ENCODE measurements at regions not wholly inside any gene's neighbourhood (a gene's known extent, or its start where the extent isn't known, plus 50 kb on each side); places are given as distances from the start of the nearest gene placed in this dataset.
"Not testable (repeated sequence)": the region's sequence is repeated elsewhere in the genome, so short reads cannot be mapped to it uniquely, and the experiment has no call there.

DNA sequence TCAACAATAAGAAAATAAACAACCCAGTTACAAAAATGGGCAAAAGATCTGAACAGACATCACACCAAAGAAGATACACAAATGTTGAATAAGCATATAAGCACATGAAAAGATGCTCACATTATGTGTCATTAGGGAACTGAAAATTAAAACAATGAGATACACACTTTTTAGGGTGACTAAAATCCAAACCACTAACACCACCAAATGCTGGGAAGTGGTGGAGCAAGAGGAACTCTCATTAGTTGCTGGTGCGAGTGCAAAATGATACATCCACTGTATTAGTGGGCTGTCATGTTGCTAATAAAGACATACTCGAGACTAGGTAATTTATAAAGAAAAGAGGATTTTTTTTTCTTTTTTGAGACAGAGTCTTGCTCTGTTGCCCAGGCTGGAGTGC is 329.1 kb downstream of the TMEM38B start:
- H3K9me3 Mint-ChIP-seq, result no peaks in the 10 kb centered on the region
- no peak overlapping the region for H3K4me3 Mint-ChIP-seq
- peak; percentile 21 for ATAC-seq
- no peaks in the 10 kb centered on the region for H3K36me3 Mint-ChIP-seq
- H3K4me1 Mint-ChIP-seq, result no peaks in the 10 kb centered on the region
- no peak overlapping the region for H3K27ac Mint-ChIP-seq
- no peaks in the 10 kb centered on the region for H3K27me3 Mint-ChIP-seq

DNA sequence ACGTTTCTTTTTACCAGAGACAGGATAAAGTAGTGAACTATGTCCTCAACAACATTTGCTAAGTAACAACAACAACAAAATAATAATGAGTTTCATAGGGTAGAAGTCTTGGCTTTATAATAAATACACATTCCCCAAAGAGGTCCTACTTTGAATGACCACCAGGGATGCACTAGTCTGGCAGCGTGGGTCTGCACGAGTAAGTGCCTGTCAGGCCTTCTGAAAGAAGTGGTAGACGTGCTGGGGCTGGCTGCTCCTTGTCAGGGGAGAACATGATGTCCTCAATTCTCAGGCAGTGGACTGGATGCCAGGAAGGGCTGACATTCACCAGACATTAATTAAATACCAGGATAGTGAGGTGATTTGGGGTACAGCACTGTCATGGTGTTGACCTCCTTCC is 331.1 kb downstream of the TMEM38B start:
- peaks cover 3% of the 10 kb centered on the region for H3K9me3 Mint-ChIP-seq
- no peak for ATAC-seq
- no peaks in the 10 kb centered on the region for H3K36me3 Mint-ChIP-seq
- H3K4me1 Mint-ChIP-seq, result no peaks in the 10 kb centered on the region
- no peak overlapping the region for H3K4me3 Mint-ChIP-seq
- H3K27ac Mint-ChIP-seq, result no peak overlapping the region
- no peaks in the 10 kb centered on the region for H3K27me3 Mint-ChIP-seq

DNA sequence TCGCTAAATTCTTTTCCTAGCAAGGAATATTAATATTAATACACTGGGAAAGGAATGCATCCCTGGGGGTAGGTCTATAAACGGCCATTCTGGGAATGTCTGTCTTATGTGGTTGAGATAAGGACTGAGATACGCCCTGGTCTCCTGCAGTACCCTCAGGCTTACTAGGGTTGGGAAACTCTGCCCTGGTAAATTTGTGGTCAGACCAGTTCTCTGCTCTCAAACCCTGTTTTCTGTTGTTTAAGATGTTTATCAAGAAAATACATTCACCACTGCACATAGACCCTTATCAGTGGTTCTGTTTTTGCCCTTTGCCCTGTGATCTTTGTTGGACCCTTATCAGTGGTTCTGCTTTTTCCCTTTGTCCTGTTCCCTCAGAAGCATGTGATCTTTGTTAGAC is 335.8 kb downstream of the TMEM38B start:
- H3K27me3 Mint-ChIP-seq, H3K27ac Mint-ChIP-seq, H3K9me3 Mint-ChIP-seq, H3K36me3 Mint-ChIP-seq, ATAC-seq, H3K4me1 Mint-ChIP-seq, H3K4me3 Mint-ChIP-seq: not testable (repeated sequence)

DNA sequence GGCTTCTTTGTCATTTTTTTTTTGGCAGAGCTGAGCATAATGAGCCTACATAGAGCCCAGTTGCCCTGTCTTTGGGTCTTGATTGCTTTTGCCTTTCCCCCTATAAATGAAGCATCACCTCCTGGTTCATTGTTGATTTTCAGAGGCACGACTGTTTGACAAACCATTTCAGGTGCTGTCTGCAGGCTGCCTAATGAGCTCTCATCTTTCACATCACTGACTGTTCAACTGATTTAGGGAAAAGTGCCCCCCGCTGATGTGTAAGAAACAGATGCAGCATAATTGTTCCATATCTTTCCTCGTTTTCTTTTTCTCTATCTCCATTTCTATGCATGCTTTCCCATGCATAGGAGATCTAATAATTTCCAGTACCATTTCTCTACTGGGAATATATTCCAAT is 338.6 kb downstream of the TMEM38B start:
- ATAC-seq, result no peak
- Mint-ChIP-seq H3K4me3 (no peak overlapping the region), H3K9me3 (peaks cover 3% of the 10 kb centered on the region), H3K36me3 (no peaks in the 10 kb centered on the region), H3K27me3 (no peaks in the 10 kb centered on the region), H3K27ac (no peak overlapping the region), H3K4me1 (no peaks in the 10 kb centered on the region)

DNA sequence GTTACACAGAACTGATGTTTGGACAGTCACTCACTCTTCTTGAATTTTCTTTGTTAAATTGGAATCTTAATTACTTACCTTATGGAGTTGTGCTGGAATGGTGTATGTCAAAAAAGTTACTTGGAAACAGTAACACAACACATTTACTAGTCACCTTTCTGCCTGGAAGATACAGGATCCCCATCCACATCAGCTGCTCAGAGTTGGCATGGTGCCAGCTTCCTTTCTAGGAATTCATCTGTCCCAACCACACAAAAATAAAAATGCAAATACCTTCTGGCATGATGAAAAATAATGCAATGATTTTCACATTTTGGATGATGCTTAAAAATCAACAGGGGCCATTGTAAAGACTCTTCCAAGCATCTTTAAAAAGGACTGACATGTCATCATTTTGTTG is 341.5 kb downstream of the TMEM38B start:
- no peak for ATAC-seq
- Mint-ChIP-seq H3K4me1 (no peaks in the 10 kb centered on the region), H3K36me3 (no peaks in the 10 kb centered on the region), H3K4me3 (no peak overlapping the region), H3K27ac (no peak overlapping the region), H3K27me3 (no peaks in the 10 kb centered on the region), H3K9me3 (peaks cover 3% of the 10 kb centered on the region)

DNA sequence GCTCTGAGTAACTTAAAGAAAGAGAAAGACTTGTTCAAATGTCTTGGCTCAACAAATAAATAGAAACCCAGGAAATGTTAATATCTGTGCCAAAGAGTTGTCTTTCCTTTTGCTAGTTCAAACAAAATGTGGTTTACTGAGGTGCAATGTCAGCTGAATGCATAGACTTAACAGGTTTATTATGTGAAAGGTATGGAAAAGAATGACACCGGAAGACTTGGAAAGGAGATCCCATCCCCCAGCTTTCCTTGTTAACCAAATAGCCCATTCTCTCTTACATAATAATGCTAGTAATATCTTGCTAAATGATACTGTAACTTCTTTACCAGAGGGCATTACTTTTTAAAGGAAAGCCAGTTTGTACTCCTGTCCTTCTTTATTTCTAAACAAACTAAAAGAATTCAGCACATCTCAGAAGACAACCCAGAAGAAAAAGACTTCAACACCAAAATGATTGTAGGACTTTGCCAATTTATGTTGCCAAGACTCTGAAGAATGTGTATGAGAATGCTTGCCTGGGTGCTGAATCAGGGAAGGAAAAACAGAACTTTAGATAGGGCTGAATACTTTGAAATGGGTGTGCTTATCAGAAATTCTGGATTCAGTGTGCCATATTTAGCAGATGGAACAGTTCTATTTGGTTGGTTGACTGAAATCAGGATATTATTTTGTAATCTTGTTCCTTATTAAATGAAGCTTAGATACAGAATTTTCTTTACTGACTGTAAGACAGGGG is 344.1 kb downstream of the TMEM38B start:
- Mint-ChIP-seq H3K9me3 (peaks cover 3% of the 10 kb centered on the region), H3K27ac (no peak overlapping the region), H3K4me1 (no peaks in the 10 kb centered on the region), H3K36me3 (no peaks in the 10 kb centered on the region), H3K27me3 (no peaks in the 10 kb centered on the region), H3K4me3 (no peak overlapping the region)
- no peak for ATAC-seq

DNA sequence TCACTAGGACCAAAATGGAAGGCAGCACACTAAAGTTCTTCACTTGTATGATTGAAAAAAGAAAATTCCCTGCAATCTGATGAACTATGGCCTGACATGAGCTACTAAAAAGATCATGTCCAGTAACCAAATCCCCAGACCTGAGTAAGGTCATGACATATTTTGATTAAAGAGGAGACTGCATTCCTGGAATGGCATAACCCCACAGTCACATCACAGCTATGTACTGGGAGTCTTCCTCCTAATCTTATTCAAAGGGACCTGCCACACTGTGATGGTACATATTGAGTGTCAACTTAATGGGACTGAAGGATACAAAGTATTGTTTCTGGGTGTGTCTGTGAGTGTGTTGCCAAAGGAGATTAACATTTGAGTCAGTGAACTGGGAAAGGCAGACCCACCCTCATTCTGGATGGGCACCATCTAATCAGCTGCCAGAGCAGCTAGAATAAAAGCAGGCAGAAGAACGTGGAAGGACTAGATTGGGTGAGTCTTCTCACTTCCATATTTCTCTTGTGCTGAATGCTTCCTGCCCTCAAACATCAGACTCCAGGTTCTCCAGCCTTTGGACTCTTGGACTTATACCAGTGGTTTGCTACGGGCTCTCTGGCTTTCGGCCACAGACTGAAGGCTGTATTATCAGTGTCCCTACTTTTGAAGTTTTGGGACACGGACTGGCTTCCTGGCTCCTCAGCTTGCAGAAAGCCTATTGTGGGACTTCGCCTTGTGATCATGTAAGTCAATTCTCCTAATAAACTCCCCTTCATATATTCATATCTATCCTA is 345.0 kb downstream of the TMEM38B start:
- Mint-ChIP-seq H3K4me1 (no peaks in the 10 kb centered on the region), H3K27ac (no peak overlapping the region), H3K4me3 (no peak overlapping the region), H3K36me3 (no peaks in the 10 kb centered on the region), H3K27me3 (no peaks in the 10 kb centered on the region), H3K9me3 (peaks cover 4% of the 10 kb centered on the region)
- no peak for ATAC-seq

DNA sequence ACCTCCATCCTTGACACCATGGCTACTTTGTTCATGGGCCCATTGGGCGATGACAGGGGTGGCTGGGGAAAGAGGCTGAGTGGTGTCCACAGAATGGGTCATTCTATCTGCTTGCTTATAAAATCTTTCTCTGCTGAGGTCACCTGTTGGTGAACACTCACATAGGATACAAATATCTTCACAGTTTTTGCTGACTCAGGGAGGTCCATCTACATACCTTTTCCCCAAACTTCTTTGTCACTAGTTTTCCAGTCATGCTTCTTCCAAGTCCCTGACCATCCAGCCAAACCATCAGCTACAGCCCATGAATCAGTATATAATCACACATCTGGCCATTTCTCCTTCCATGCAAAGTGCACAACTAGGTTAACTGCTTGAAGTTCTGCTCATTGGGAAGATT is 347.6 kb downstream of the TMEM38B start:
- not testable (repeated sequence) for H3K4me1 Mint-ChIP-seq, H3K27ac Mint-ChIP-seq, H3K4me3 Mint-ChIP-seq, H3K36me3 Mint-ChIP-seq, H3K27me3 Mint-ChIP-seq, ATAC-seq, H3K9me3 Mint-ChIP-seq

DNA sequence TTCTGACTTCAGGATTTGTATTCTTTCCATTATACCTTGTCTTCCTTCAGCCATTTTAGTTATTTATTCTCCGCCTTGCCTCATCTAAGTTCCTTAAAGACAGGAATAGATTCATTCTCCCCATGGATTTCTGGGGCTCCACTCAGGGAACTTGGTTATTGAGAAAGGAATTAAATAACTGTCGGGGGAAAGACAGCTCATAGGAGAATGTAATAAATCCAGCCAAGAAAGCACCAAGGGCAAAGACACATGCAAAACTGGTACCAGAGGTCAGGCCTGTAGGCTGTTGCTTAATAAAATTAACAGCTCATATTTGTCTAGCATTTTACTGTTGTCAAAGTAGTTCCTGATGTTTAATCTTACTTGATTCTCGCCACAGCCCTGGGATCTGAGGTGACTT is 357.2 kb downstream of the TMEM38B start:
- H3K9me3 Mint-ChIP-seq, result no peaks in the 10 kb centered on the region
- H3K36me3 Mint-ChIP-seq, result no peaks in the 10 kb centered on the region
- no peak overlapping the region for H3K4me3 Mint-ChIP-seq
- no peaks in the 10 kb centered on the region for H3K27me3 Mint-ChIP-seq
- H3K27ac Mint-ChIP-seq, result no peak overlapping the region
- no peak for ATAC-seq
- no peaks in the 10 kb centered on the region for H3K4me1 Mint-ChIP-seq

DNA sequence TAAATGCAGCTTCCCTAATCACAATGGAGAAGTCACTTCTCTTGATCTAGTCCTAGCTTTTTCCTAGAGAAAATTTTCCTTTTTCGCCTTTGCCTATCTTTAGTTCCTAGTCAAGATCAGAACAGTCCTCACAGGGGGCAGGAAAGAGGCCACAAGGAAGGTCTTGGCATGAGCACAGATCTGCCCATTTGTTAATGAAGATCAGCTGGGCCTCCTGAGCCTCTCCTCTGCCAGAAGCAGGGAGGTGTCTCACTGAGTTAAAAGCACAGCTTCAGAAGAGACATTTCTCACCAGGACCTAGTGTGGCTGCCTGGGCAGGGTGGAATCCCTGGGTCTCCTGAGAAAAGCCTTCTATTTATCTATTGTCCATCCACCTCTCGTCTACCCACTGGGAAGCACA is 357.8 kb downstream of the TMEM38B start:
- H3K27me3 Mint-ChIP-seq, result no peaks in the 10 kb centered on the region
- H3K4me3 Mint-ChIP-seq, result no peak overlapping the region
- H3K27ac Mint-ChIP-seq, result no peak overlapping the region
- no peaks in the 10 kb centered on the region for H3K4me1 Mint-ChIP-seq
- H3K36me3 Mint-ChIP-seq, result no peaks in the 10 kb centered on the region
- peak; percentile 16 for ATAC-seq
- H3K9me3 Mint-ChIP-seq, result no peaks in the 10 kb centered on the region

DNA sequence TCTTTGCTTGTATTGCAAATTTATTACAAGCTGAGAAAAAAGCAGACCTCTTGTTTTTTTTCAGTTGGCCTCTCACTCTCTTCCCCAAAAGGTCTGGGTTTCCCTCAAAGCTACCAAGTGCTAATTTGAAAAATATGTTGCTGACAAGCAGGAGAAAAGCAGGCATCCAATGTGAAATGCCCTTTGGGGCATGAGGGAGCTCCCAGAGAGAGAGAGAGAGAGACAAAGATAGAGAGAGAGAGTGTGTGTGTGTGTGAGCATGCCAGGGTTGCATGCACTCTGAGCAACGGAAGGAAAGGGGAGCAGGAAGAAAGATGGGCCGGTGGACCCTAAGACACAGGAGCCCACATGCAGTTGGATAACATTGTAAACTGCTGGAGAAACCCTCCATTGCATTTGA is 358.4 kb downstream of the TMEM38B start:
- H3K9me3 Mint-ChIP-seq, result no peaks in the 10 kb centered on the region
- no peak overlapping the region for H3K4me3 Mint-ChIP-seq
- H3K27me3 Mint-ChIP-seq, result no peaks in the 10 kb centered on the region
- no peak overlapping the region for H3K27ac Mint-ChIP-seq
- no peaks in the 10 kb centered on the region for H3K4me1 Mint-ChIP-seq
- ATAC-seq, result no peak
- no peaks in the 10 kb centered on the region for H3K36me3 Mint-ChIP-seq

DNA sequence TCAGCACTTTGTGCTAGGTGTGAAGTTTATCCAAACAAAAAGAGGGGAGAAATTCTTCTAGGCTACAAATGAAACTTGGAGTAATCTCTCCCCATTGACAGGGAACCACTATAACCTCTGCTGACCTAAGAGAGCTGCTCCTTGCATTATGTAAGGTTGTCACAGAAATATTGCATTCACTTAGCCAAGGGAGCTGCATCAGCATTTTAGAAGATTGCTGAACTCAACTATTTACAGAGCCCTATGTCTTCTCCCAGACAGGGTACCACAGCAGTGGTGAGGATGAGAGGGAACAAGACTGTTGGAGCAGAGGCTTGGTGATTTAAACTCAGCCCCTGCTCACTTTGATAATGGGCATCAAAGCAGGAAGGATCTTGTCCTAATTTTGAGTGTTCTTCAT is 362.0 kb downstream of the TMEM38B start:
- Mint-ChIP-seq H3K27ac (no peak overlapping the region), H3K36me3 (no peaks in the 10 kb centered on the region), H3K9me3 (peaks cover 3% of the 10 kb centered on the region), H3K4me3 (no peak overlapping the region), H3K27me3 (no peaks in the 10 kb centered on the region), H3K4me1 (no peaks in the 10 kb centered on the region)
- ATAC-seq, result no peak

DNA sequence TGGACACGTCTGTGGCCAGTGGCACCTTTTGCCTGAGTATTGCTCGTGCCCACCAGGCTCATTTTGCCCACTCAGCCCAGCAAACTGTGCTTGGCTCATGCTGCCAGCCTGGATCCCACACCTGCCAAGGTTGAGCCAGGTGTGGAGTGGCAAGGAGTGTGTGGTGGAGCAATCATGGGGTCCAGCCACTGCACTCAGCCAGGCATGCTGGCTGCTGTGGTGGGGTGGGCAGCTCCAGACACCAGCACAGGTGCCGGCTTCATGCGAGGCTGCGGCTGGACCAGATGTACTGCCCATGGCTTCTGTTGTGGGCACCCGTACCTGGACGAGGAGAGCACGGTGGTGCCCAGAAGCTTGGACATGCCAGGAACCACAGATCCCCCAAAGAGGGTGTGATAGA is 364.1 kb downstream of the TMEM38B start:
- ATAC-seq, result peak; percentile 8
- Mint-ChIP-seq H3K9me3 (peaks cover 3% of the 10 kb centered on the region), H3K27ac (no peak overlapping the region), H3K4me1 (no peaks in the 10 kb centered on the region), H3K36me3 (no peaks in the 10 kb centered on the region), H3K4me3 (no peak overlapping the region), H3K27me3 (no peaks in the 10 kb centered on the region)

DNA sequence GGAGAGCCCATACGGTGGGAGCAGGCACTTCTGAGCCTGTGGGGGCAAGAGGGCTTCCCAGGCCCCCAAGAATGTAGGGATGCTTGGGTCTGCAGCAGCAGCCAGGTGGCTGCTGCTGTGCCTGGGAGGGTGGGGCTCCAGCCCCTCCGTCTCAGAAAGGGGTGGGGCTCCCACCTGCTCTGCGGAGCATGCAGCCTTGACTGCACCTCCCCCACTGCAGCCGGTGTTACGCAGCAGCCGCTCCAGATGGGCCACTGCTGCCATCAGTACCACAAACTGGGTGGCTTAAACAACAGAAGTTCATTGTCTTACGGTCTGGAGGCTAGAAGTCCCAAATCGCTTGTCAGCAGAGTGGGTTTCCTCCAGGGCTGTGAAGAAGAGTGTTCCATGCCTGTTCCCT is 365.5 kb downstream of the TMEM38B start:
- peaks cover 3% of the 10 kb centered on the region for H3K9me3 Mint-ChIP-seq
- no peak for ATAC-seq
- no peaks in the 10 kb centered on the region for H3K36me3 Mint-ChIP-seq
- H3K27ac Mint-ChIP-seq, result no peak overlapping the region
- no peaks in the 10 kb centered on the region for H3K27me3 Mint-ChIP-seq
- no peaks in the 10 kb centered on the region for H3K4me1 Mint-ChIP-seq
- H3K4me3 Mint-ChIP-seq, result no peak overlapping the region

DNA sequence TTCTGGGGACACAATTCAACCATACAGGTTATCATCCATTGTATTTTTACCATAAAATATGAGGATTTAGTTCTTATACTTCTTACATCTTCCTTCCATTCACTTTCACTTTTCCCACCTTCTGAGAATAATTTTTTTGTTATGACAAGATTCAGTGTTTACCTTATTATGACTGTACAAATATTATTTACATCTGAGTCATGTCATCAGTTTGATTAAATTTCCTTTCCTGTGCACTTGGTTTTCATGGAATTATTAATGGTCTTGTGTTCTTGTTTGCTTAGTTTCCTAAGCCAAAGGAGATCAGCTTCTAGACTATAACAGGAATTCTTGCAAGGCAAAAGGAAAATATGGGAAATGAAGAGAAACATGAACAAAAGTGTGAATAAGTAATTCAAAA is 366.5 kb downstream of the TMEM38B start:
- H3K4me1 Mint-ChIP-seq, result no peaks in the 10 kb centered on the region
- H3K27me3 Mint-ChIP-seq, result no peaks in the 10 kb centered on the region
- H3K4me3 Mint-ChIP-seq, result no peak overlapping the region
- no peak overlapping the region for H3K27ac Mint-ChIP-seq
- H3K9me3 Mint-ChIP-seq, result peaks cover 3% of the 10 kb centered on the region
- ATAC-seq, result no peak
- no peaks in the 10 kb centered on the region for H3K36me3 Mint-ChIP-seq

DNA sequence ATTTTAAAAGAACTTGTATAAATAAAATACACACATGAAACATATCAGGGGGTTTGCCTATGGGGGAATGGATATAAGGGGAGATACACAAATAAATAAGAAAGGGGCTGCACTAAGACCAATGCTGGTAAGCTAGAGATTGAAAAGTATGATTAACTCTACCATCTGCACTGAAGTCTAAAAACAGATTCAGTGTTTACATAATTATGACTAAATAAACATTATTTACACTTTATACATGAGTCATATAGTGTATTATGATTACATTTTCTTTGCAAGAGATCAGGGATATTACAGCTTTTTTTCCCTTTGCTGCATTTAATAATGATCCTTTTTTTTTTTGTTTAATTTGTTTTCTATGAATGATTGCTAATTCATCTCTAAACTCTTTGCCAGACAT is 367.9 kb downstream of the TMEM38B start:
- no peak overlapping the region for H3K4me3 Mint-ChIP-seq
- no peaks in the 10 kb centered on the region for H3K4me1 Mint-ChIP-seq
- H3K9me3 Mint-ChIP-seq, result peaks cover 3% of the 10 kb centered on the region
- no peak for ATAC-seq
- no peaks in the 10 kb centered on the region for H3K27me3 Mint-ChIP-seq
- no peak overlapping the region for H3K27ac Mint-ChIP-seq
- no peaks in the 10 kb centered on the region for H3K36me3 Mint-ChIP-seq

Measured in stimulated activated memory B cell treated with anti-CD40 and anti-IgM and Interleukin-4, amounts not matched to agents 10 μg/mL and 1 μg/mL and 100 μg/mL, for 72 hours (primary cell).